GM21529 (cell line): ENCODE measurements at regions not wholly inside any gene's neighbourhood (a gene's known extent, or its start where the extent isn't known, plus 50 kb on each side); places are given as distances from the start of the nearest gene placed in this dataset.
"Not testable (repeated sequence)": the region's sequence is repeated elsewhere in the genome, so short reads cannot be mapped to it uniquely, and the experiment has no call there.

Experiments
- ATAC-seq: cut with Tn5 transposase; IDR thresholded peaks from one replicate; pipeline ENCODE4 v1.9.1; 2021; ENCODE audit not compliant: unreplicated experiment

DNA sequence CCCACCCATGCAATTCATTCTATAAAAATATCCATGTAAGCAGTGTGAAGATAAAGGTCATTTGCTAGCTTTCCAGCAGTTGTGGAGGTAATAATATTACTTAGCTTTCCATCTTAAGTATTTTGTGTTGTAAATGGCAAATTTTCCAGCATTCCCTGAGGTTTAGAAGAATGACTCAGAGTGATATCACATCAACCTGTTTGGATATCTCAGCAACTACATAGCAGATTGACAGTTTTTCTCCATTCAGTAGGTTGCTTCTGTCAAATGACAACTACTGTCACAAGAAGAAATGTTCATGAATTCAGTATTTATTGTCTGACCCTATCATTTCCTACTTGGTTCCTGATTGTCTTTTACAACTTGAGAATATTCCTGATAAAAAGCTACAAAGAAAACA is 434.9 kb upstream of the GALNTL6 start:
- ATAC-seq = no peak

DNA sequence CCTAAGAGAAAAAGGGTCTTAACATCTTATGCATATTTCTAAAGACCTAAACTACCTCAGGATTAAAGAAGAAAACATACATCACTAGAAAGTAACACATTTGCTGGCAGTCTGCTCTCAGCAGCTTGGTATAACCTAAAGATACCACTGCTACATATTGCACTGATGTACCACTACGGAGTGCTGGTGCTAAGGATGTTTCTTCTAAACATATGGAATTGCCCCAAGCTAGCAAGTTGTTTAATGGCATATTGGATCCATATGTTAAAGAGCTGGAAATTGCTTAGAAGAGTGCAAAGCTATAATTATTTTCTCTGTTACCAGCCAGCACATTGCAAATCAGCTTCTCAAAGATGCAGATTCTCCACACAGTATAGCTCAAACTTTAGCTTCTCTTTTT is 436.5 kb upstream of the GALNTL6 start:
- ATAC-seq = no peak

DNA sequence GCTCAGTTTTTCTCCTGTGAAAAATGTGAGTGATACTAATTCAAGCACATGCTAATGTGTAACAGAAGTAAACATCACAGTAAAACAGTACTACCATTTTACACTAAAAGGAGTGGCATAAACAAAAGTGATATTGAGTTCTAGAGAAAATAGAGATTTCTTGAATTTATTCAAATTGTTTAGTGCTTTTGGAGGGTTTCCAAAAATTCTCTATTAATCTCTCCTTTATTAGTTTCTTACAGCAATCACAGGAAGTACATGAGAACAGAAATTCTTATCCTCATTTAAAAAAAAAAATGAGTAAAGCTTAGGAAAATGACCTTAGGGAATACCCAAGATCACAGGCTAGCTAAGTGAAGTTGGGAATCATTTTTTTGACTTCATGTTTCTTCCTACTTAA is 459.7 kb upstream of the GALNTL6 start:
- no peak for ATAC-seq

DNA sequence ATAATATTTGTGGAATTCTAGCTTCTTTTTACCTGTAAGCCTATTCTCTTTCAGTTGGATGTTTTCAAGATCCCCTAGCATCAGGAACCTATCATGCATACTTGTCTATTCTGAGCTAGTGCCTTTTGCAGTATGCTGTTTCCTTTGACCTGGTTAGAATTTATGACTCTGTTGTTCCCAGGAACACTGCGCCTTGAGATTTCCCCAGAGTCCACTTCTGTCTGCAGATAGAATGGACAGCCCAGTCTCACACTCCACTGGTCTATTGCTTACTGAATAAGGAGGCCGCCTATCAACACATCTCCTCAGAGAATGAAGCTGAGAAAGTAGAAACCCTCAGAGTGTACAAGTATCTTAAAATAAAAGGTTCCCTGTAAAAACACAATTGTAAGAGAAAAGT is 465.1 kb upstream of the GALNTL6 start:
- no peak for ATAC-seq

DNA sequence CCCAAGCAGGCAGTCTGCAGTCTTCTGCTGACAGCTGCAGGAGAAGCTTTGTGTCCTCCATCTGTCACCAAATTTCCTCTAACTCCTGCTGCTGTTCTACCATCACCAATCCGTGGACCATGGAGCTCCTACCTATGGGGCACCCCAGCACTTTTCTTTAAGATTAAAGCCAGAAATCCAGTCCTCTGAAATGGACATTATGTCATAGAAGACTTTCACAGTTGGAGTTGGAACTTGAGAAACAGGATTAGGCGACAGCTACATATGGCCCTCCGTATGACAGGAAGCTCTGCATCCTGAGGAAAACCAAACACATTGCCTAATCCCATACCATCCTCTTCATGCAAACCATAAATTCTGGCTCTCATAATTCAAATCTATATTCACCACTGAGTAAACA is 470.6 kb upstream of the GALNTL6 start:
- ATAC-seq = no peak

DNA sequence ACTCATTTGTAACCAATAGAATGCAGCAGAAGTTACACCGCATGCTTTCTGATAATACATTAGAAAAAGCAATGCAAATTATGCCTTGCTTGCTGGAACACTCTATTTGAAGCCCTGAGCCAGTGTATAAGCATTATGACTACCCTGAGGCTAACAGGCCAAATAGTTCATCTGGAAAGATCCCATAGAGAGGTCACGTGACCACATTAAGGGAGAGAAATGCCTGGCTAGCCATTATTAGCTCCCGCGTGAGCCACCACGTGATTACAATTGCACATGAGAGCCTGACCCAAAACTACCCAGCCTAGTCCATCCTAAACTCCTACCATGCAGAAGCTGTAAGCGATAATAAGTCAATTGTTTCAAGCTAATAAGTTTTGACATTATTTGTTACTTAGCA is 472.9 kb upstream of the GALNTL6 start:
- ATAC-seq = no peak

DNA sequence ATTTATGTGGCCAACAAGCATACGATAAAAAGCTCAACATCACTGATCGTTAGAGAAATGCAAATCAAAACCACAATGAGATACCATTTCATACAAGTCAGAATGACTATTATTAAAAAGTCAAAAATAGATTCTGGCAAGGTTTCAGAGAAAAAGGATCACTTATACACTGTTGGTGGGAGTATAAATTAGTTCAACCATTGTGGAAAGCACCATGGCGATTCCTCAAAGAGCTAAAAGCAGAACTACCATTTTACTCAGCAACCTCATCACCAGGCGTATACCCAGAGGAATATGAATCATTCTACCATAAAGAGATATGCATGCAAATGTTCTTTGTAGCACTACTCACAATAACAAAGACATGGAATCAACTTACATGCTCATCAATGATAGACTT is 478.7 kb upstream of the GALNTL6 start:
- peak; percentile 72 for ATAC-seq

DNA sequence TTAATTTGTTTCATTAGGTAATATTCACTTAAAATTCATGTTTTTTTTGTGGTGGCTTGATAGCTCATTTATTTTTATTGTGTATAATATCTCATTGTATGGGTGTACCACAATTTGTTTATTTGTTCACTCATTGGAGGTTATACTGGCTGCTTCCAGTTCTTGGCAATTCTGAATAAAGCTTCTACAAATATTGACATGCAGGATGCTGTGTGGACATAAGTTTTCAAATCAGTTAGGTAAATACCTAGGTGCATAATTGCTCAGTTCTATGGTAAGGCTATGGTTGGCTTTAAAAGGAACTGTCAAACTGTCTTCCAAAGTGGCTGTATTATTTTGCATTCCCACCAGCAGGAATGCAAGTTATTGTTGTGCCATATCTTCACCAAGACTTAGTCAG is 504.5 kb upstream of the GALNTL6 start:
- ATAC-seq = no peak

DNA sequence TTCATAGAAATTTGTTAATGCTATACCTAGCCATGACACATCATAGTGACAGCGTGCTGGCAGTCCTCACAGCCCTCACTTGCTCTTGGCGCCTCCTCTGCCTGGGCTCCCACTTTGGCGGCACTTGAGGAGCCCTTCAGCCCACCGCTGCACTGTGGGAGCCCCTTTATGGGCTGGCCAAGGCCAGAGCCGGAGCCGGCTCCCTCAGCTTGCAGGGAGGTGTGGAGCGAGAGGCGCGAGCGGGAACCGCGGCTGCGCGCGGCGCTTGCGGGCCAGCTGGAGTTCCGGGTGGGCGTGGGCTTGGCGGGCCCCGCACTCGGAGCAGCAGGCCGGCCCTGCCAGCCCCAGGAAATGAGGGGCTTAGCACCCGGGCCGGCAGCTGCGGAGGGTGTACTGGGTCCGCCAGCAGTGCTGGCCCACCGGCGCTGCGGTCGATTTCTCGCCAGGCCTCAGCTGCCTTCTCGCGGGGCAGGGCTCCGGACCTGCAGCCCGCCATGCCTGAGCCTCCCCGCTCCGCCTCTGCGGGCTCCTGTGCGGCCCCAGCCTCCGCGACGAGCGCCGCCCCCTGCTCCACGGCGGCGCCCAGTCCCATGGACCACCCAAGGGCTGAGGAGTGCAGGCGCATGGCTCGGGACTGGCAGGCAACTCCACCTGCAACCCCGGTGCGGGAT is 515.0 kb upstream of the GALNTL6 start:
- not testable (repeated sequence) for ATAC-seq

DNA sequence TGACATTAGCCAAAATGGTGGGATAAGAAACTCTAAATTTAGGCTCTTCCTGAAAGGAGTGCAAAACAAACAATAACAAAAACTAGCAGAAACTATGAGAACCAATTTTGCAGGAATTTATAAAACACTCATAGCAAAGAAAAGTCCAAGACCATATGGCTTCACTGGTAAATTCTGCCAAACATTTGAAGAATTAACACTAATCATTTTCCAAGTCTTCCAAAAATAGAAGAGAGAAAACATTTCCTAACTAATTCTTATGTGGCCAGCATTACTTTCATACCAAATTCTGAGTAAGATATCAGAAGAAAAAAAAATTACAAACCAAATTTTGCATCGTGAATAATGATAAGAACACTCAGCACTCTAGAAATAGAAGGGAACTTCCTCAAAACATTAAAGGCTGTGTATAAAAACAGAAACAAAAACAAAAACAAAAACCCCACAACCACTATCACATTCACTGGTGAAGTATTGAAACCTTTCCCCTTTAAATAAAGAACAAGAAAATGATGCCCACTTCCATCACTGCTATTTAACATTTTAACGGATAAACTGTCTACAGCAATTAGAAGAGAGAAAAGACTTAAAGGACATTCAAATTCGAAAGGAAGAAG is 524.3 kb upstream of the GALNTL6 start:
- no peak for ATAC-seq

DNA sequence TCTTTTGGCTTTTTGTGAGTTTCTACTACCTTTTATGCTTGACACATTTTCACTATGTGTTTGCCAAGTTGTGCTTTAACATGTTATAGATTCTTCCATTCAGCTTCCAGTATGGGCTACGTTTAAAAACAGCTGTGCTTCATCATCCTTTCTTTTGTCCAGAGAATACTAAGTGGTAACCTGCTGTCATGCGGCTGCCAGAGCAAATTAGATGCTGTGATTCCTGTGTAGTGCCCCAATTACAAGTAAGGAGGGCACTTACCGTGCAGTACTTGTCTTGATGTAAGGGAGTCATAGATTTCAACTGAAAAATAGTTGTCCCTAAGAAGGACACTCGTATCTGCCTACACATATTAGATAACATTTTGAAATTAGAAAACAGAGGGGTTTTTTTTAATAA is 531.8 kb upstream of the GALNTL6 start:
- no peak for ATAC-seq

DNA sequence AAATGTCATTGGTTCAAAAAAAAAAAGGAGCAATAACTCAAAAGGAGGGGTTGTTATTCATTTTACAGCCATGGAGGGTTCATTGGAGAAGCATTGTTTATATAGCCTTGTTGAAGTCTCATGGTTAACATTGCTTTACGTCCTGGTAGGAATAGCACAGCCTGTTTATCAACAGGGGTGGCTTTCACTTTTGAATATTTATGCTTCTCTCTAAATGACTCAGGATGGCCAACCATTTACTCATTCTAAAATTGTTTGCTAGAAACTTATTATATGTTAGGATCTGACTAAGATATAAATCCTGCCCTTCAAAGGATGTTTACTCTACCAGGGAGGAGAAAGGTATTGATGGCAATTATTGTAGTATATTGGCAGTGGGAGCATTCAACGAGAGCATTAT is 534.1 kb upstream of the GALNTL6 start:
- no peak for ATAC-seq

DNA sequence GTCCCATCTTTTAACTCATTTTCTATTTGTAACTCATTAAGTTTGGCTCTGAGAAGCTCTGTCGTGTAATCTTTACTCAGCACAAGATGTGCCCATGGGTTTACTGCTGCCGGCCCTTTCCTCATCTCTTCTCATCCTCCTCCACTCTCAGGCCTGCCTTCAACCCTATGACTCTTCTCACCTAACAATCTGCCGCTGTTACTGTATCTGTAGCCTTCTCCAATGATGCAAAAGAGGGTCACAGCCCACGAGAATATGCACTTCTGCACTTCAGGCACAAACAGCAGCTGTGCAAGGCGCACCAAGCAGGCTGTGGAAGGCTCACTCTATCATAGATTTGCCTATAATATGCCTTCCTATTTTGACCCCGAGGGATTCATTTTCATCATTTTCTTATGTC is 546.5 kb upstream of the GALNTL6 start:
- ATAC-seq = no peak

DNA sequence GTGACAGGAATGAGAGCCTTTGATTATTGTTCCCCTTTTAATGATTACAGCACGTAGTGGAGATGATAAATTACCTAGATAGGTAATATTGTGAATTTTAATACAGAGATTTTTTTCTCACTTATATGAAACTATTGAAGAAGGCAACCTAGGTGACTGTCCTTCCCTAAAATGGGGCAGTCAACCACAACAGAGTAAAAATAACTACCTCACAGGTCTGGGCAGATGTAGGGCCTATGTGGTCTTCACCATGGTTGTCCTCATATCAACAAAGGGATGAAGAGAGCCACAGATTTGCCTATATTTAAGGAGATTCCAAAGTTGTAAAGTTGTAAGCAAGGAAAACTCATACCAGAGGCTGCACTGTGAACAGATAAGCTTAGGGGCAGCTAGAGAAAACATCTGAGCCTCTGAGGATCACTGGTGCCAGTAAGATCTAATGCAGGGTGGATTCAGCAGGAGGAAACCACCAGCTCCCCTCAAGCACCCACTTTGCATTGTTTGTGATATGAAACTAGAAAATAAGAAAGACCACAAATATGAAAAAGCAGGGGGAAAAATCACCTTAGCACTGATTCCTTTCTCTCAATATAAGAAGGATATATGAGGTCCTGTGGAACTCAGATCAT is 547.9 kb upstream of the GALNTL6 start:
- ATAC-seq = no peak

DNA sequence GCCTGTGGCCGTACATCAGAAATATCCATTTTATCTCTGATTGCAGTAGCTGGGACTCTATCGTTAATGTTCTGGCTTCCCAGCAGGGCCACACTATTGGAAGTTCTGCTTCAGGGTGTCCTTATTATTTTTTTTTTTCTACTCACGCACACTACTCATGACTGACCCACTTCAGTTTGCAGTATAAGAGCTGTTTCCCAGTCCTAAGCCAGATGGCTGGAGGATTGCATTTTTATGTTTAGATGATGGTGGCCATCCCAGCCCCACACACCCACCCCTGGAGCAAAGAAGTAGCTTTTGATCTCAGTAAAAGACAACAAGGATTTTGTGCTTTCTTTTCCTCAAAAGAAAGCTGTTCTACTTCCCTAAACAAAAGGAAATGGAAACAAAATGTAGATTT is 557.0 kb upstream of the GALNTL6 start:
- no peak for ATAC-seq

DNA sequence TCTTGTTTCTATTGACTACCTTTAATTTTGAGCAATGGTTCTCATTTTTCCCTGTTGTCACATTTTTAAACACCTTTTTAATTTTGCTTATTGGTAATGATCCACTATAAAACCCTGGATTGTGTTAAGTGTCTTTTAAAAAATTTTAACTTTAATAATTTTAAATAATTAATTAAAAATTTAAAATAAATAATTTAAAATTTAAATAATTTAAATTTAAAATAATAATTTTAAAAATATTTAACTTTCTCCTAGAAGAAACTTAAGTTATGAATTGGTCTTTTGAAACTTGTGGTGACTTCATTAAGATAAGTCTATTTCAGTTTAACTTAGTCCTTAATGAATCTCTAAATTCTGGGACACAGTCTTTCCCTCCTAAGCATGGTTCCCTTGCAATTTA is 566.3 kb upstream of the GALNTL6 start:
- no peak for ATAC-seq

DNA sequence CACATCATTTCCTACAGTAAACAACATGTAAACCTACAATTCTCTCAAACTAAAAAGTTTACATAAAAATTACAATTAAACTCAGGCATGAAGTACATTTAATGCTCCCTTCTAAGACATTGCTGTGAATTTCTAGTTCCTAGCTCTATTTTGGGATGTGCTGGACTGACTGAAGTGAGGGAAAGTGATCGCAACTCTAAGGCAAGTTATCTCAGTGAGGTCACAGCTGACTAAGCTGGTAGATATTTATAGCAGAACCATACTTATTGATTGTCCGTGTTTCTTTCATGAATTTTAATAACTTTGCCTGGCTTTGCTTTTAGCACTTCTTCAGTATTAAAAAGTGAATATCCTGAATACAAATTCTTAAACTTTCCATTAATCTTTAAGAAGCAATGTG is 570.4 kb upstream of the GALNTL6 start:
- ATAC-seq = no peak

DNA sequence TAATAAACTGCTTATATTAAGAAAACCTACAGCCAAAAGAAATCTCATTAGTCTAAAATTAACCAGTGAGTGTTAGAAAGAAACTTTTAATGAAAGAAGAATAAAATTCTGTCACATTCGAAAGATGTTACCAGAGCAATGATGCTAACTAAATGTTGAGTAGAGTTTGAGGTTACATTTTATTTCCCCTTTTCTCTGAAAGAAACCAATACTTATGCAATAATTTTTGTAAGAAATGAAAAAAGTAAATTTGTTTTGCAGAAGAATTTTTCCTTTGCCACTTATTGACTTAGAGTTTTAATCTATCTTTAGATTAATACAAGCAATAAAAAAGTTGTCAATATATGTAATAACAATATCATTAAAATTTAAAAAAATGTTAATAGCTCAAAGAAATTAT is 574.0 kb upstream of the GALNTL6 start:
- ATAC-seq = no peak

DNA sequence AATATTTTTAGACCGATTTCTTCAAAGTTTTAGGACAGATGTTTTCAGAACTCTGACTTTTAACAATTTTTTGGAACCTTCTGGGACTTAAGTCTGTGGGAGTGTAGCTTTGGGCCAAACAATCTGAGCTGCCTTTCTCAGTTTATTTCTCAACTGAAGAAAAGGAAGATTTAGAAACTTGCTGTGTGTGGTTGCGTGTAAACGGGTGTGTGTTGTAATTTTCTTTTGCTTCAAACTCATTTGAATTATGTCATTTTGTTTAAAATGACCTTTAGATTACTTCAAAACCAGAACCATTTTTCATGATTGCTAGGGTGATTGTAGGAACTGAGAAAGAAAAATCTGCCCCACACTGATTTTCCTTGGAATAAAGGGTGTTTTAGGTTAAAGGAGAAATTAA is 577.7 kb upstream of the GALNTL6 start:
- no peak for ATAC-seq

DNA sequence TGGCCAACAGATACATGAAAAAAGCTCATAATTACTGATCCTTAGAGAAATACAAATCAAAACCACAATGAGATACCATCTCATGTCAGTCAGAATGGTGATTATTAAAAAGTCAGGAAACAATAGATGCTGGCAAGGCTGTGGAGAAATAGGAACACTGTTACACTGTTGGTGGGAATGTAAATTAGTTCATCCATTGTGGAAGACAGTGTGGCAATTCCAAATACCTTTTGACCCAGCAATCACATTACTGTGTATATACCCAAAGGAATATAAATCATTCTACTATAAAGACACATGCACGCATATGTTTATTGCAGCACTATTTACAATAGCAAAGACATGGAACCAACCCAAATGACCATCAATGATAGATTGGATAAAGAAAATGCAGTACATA is 583.9 kb upstream of the GALNTL6 start:
- ATAC-seq = not testable (repeated sequence)

DNA sequence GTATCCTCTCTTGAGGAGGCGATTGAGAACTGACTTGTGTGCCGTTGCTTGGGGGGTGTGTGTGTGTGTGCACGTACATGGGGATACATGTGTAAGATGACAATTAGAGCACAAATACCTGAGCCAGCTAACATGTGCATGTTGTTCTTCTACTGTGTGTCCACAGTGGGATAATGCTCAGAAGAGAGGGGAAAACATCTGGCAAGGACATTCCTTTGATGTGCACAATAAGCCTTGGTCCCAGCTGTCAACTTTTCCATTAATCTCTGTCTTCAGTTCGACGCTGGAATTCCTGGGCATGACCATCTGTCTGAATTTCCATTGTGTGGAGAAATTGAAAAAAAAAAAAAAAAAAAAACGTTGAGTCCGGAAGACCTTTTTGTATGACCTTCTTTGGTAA is 592.0 kb upstream of the GALNTL6 start:
- ATAC-seq = no peak

DNA sequence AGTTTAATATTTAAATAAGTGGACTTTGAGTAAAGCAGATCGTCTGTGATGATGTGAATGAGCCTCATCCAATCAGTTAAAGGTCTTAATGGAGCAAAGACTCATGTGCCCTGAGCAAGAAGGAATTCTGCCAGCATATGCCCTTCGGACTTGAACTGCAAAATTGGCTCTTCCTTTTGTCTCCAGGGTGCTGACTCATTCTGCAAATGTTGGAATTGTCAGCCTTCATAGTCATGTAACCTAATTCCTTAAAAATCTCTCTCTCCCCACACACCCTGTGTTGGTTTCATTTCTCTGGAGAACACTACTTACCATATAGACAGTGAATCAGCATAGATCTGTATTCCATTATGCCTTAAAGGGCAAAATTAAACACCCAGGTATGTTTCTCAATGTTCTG is 609.8 kb upstream of the GALNTL6 start:
- no peak for ATAC-seq

DNA sequence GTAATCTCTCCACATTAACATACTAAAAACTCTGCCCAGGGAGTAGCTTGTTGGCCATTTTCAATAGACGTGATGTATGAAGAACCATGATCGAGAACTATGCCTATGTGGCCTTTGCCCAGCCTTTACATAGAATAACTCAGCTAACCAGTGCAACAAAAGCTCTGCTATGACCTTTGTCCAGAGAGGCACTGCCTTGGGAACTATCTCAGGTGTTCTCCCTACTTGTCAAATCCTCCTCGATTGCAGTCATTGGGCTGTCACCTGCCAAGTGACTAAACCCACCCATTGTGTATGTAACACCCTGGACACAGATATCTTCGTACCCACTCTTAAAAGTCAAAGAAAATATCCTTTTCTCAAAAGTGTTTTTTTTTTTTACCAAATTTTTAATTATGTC is 610.3 kb upstream of the GALNTL6 start:
- ATAC-seq = no peak
